ENCODE measurements at regions not wholly inside any gene's neighbourhood (a gene's known extent, or its start where the extent isn't known, plus 50 kb on each side); places are given as distances from the start of the nearest gene placed in this dataset.
A peak's percentile ranks its signal among the peaks of the same experiment; 100 is the strongest.

GRCh38 chr7:153887749-153888569 lies 164.2 kb upstream of the DPP6 start:
- no peak for TF ChIP-seq EP300 (IDR thresholded peaks at IDR 0.05)
- TF ChIP-seq POLR2A (IDR thresholded peaks at IDR 0.05) = no peak
- TF ChIP-seq POLR2AphosphoS5 (IDR thresholded peaks at IDR 0.05) = no peak
- no peak for TF ChIP-seq CTCF (IDR thresholded peaks at IDR 0.05)
- peak in 1 of 2 donors; percentile 9 for DNase-seq
- intact Hi-C loops (cut with DNase I; ENCODE audit: low total_unique reads) = no loop called here
- Histone ChIP-seq H3K9me3 (peaks cover 0 to 16% (median 0%) of the 10 kb centered on the region in 4 donors), H3K27ac (no peak overlapping the region), H3K4me3 (peak overlapping the region; percentile 9 to 45 (median 40)), H3K36me3 (no peaks in the 10 kb centered on the region), H3K4me1 (peaks cover 0 to 32% (median 13%) of the 10 kb centered on the region in 4 donors), H3K27me3 (peaks cover 0 to 46% (median 32%) of the 10 kb centered on the region in 3 donors)
- WGBS, 5 donors = 3 to 8% (median 7%) methylated on average over 23 to 82 of the region's 82 CpGs

- H3K4me1 ChIP-seq = peaks cover 0 to 20% (median 7%) of the 10 kb centered on the region in 4 donors
- no peaks in the 10 kb centered on the region for H3K36me3 ChIP-seq
- 76 to 84% (median 82%) methylated on average over 6 of the region's 6 CpGs for WGBS, 5 donors
- intact Hi-C loops (cut with DNase I; ENCODE audit: low total_unique reads) = no loop called here
- no peak for TF ChIP-seq POLR2A (IDR thresholded peaks at IDR 0.05)
- H3K9me3 ChIP-seq = peaks cover 0 to 12% (median 0%) of the 10 kb centered on the region in 4 donors
- H3K27me3 ChIP-seq = peaks cover 0 to 33% (median 19%) of the 10 kb centered on the region in 3 donors
- no peak overlapping the region for H3K4me3 ChIP-seq
- no peak overlapping the region for H3K27ac ChIP-seq
- DNase-seq = no peak
These were observed 160.2 kb upstream of the DPP6 start for GRCh38 chr7:153891990-153892389.

- 56 to 73% (median 66%) methylated on average over 3 of the region's 3 CpGs for WGBS, 5 donors
- H3K27ac ChIP-seq = no peak overlapping the region
- H3K9me3 ChIP-seq = no peaks in the 10 kb centered on the region
- no peak overlapping the region for H3K4me3 ChIP-seq
- no peak for DNase-seq
- H3K36me3 ChIP-seq = no peaks in the 10 kb centered on the region
- no peak for TF ChIP-seq POLR2AphosphoS5 (IDR thresholded peaks at IDR 0.05)
- no peak for TF ChIP-seq CTCF (IDR thresholded peaks at IDR 0.05)
- no peak for TF ChIP-seq EP300 (IDR thresholded peaks at IDR 0.05)
- no peak for TF ChIP-seq POLR2A (IDR thresholded peaks at IDR 0.05)
- H3K4me1 ChIP-seq = no peaks in the 10 kb centered on the region
- no peaks in the 10 kb centered on the region for H3K27me3 ChIP-seq
- intact Hi-C loops (cut with DNase I; ENCODE audit: low total_unique reads) = no loop called here
These were observed 149.3 kb upstream of the DPP6 start for GRCh38 chr7:153902862-153903261.

- H3K4me3 ChIP-seq = no peak overlapping the region
- no peak for TF ChIP-seq POLR2AphosphoS5 (IDR thresholded peaks at IDR 0.05)
- TF ChIP-seq CTCF (IDR thresholded peaks at IDR 0.05) = no peak
- no peak for TF ChIP-seq EP300 (IDR thresholded peaks at IDR 0.05)
- no peak for TF ChIP-seq POLR2A (IDR thresholded peaks at IDR 0.05)
- intact Hi-C loops (cut with DNase I; ENCODE audit: low total_unique reads) = no loop called here
- no peaks in the 10 kb centered on the region for H3K27me3 ChIP-seq
- WGBS, 5 donors = 53 to 73% (median 65%) methylated on average over 4 of the region's 4 CpGs
- H3K36me3 ChIP-seq = no peaks in the 10 kb centered on the region
- H3K4me1 ChIP-seq = no peaks in the 10 kb centered on the region
- H3K9me3 ChIP-seq = no peaks in the 10 kb centered on the region
- H3K27ac ChIP-seq = no peak overlapping the region
- peak in 1 of 2 donors; percentile 37 for DNase-seq
These were observed 140.0 kb upstream of the DPP6 start for GRCh38 chr7:153912211-153912610.

- no peak overlapping the region for H3K27ac ChIP-seq
- H3K9me3 ChIP-seq = peaks cover 0 to 5% (median 0%) of the 10 kb centered on the region in 4 donors
- no peaks in the 10 kb centered on the region for H3K36me3 ChIP-seq
- H3K4me1 ChIP-seq = no peaks in the 10 kb centered on the region
- H3K27me3 ChIP-seq = no peaks in the 10 kb centered on the region
- intact Hi-C loops (cut with DNase I; ENCODE audit: low total_unique reads) = no loop called here
- DNase-seq = no peak
- WGBS, 5 donors = 51 to 76% (median 60%) methylated on average over 5 of the region's 5 CpGs
- no peak overlapping the region for H3K4me3 ChIP-seq
- TF ChIP-seq POLR2AphosphoS5 (IDR thresholded peaks at IDR 0.05) = no peak
- TF ChIP-seq POLR2A (IDR thresholded peaks at IDR 0.05) = no peak
- TF ChIP-seq CTCF (IDR thresholded peaks at IDR 0.05) = no peak
- TF ChIP-seq EP300 (IDR thresholded peaks at IDR 0.05) = no peak
These were observed 132.1 kb upstream of the DPP6 start for GRCh38 chr7:153920126-153920525.
